ENCODE measurements at regions not wholly inside any gene's neighbourhood (a gene's known extent, or its start where the extent isn't known, plus 50 kb on each side); places are given as distances from the start of the nearest gene placed in this dataset.
"Not testable (repeated sequence)": the region's sequence is repeated elsewhere in the genome, so short reads cannot be mapped to it uniquely, and the experiment has no call there.

DNA sequence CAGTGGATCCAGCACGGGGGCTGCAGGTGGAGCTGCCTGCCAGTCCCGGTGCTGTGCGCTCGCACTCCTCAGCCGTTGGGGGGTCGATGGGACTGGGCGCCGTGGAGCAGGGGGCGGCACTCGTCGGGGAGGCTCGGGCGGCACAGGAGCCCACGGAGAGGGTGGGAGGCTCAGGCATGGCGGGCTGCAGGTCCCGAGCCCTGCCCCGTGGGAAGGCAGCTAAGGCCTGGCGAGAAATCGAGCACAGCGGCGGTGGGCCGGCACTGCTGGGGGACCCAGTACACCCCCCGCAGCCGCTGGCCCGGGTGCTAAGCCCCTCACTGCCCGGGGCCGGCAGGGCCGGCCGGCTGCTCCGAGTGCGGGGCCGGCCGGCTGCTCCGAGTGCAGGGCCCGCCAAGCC lies 52.3 kb upstream of the MARK1 start:
- H3F3A ChIP-seq (ENCODE audit: insufficient read depth, low read depth); H3K36me3 ChIP-seq (ENCODE audit: low read depth); DNase-seq; BruUV-seq (replicated peaks); H4K20me1 ChIP-seq (ENCODE audit: insufficient read depth); H3K9me2 ChIP-seq (ENCODE audit: insufficient read depth); H3K79me2 ChIP-seq (ENCODE audit: low read depth); H3K27me3 ChIP-seq (ENCODE audit: insufficient read depth, low read depth); POLR2A ChIA-PET (ENCODE audit: unreplicated experiment); H3K27ac ChIP-seq; H3K9me3 ChIP-seq (ENCODE audit: insufficient read depth, low read depth); intact Hi-C loops (cut with micrococcal nuclease; ENCODE audit: unreplicated experiment); H3K4me2 ChIP-seq; H2AFZ ChIP-seq; H3K4me3 ChIP-seq; H3K4me1 ChIP-seq (replicated peaks; ENCODE audit: insufficient read depth): not testable (repeated sequence)
- CTCF ChIA-PET = interaction anchor here (0.6 kb wide), 1 partner anchor 17 kb away, joined by 5 read pairs; no protein-coding TSS in a partner anchor

DNA sequence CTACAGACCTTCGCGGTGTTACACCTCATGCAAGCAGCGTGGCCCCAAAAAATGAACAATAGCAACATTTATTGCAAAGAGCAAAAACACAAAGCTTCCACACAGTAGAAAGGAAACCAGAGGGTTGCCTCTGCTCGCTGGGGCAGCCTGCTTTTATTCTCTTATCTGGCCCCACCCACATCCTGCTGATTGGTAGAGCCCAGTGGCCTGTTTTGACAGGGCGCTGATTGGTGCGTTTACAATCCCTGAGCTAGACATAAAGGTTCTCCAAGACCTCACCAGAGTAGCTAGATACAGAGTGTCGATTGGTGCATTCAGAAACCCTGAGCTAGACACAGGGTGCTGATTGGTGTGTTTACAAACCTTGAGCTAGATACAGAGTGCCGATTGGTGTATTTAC lies 52.8 kb upstream of the MARK1 start:
- H3K4me2 ChIP-seq; CTCF ChIA-PET; H3K4me1 ChIP-seq (replicated peaks; ENCODE audit: insufficient read depth); H4K20me1 ChIP-seq (ENCODE audit: insufficient read depth); H3K36me3 ChIP-seq (ENCODE audit: low read depth); H3K79me2 ChIP-seq (ENCODE audit: low read depth); H3K9me3 ChIP-seq (ENCODE audit: insufficient read depth, low read depth); H3K4me3 ChIP-seq; H3K27me3 ChIP-seq (ENCODE audit: insufficient read depth, low read depth); DNase-seq; H3K9me2 ChIP-seq (ENCODE audit: insufficient read depth); H3K27ac ChIP-seq; H3F3A ChIP-seq (ENCODE audit: insufficient read depth, low read depth); BruUV-seq (replicated peaks); H2AFZ ChIP-seq; POLR2A ChIA-PET (ENCODE audit: unreplicated experiment); intact Hi-C loops (cut with micrococcal nuclease; ENCODE audit: unreplicated experiment): not testable (repeated sequence)

- Histone ChIP-seq H3K79me2 (ENCODE audit: low read depth) (no peaks in the 10 kb centered on the region), H3K27ac (no peak overlapping the region), H3K9me3 (ENCODE audit: insufficient read depth, low read depth) (no peaks in the 10 kb centered on the region), H2AFZ (no peak overlapping the region), H4K20me1 (ENCODE audit: insufficient read depth) (no peaks in the 10 kb centered on the region), H3K4me3 (no peak overlapping the region), H3K4me2 (no peak overlapping the region), H3F3A (ENCODE audit: insufficient read depth, low read depth) (no peaks in the 10 kb centered on the region), H3K9me2 (ENCODE audit: insufficient read depth) (peaks cover 4% of the 10 kb centered on the region; the same call in 1 of the 2 replicates), H3K4me1 (replicated peaks; ENCODE audit: insufficient read depth) (no peaks in the 10 kb centered on the region), H3K27me3 (ENCODE audit: insufficient read depth, low read depth) (no peaks in the 10 kb centered on the region), H3K36me3 (ENCODE audit: low read depth) (no peaks in the 10 kb centered on the region)
- no peak for TF ChIP-seq EZH2 (IDR thresholded peaks at IDR 0.05; ENCODE audit: low read depth)
- TF ChIP-seq, protein P1, sequence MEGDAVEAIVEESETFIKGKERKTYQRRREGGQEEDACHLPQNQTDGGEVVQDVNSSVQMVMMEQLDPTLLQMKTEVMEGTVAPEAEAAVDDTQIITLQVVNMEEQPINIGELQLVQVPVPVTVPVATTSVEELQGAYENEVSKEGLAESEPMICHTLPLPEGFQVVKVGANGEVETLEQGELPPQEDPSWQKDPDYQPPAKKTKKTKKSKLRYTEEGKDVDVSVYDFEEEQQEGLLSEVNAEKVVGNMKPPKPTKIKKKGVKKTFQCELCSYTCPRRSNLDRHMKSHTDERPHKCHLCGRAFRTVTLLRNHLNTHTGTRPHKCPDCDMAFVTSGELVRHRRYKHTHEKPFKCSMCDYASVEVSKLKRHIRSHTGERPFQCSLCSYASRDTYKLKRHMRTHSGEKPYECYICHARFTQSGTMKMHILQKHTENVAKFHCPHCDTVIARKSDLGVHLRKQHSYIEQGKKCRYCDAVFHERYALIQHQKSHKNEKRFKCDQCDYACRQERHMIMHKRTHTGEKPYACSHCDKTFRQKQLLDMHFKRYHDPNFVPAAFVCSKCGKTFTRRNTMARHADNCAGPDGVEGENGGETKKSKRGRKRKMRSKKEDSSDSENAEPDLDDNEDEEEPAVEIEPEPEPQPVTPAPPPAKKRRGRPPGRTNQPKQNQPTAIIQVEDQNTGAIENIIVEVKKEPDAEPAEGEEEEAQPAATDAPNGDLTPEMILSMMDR (conservative IDR thresholded peaks at IDR 0.05) = no peak
- DNase-seq = no peak
- ChIA-PET CTCF (interaction anchor here (1.1 kb wide), 1 partner anchor 176 kb away, joined by 3 read pairs; no protein-coding TSS in a partner anchor), POLR2A (ENCODE audit: unreplicated experiment) (no interaction called here)
- intact Hi-C loops (cut with micrococcal nuclease; ENCODE audit: unreplicated experiment) = no loop called here
- BruUV-seq (replicated peaks) = no TSS peak
Measured at GRCh38 chr1:220473440-220473839, 54.5 kb upstream of the MARK1 start.

- peak in 1 of 2 experiments; percentile 67 for DNase-seq
- no peak for TF ChIP-seq EZH2 (IDR thresholded peaks at IDR 0.05; ENCODE audit: low read depth)
- TF ChIP-seq, protein P1 (conservative IDR thresholded peaks at IDR 0.05) = no peak; the same call in 1 of the 2 replicates
- ChIA-PET CTCF (interaction anchor here (0.6 to 1.2 kb wide), 3 partner anchors 59 to 290 kb away, joined by 3 to 9 read pairs (median 3); no protein-coding TSS in a partner anchor), POLR2A (ENCODE audit: unreplicated experiment) (interaction anchor here (0.6 kb wide), 2 partner anchors 86 to 351 kb away, joined by 4 read pairs; no protein-coding TSS in a partner anchor)
- no peaks in the 10 kb centered on the region for H3K4me1 ChIP-seq (replicated peaks; ENCODE audit: insufficient read depth)
- no peaks in the 10 kb centered on the region for H3K9me3 ChIP-seq (ENCODE audit: insufficient read depth, low read depth)
- intact Hi-C loops (cut with micrococcal nuclease; ENCODE audit: unreplicated experiment) = loop anchor here (1.0 kb wide), 1 partner anchor 166 kb away; no protein-coding TSS in a partner anchor
- no peaks in the 10 kb centered on the region for H4K20me1 ChIP-seq (ENCODE audit: insufficient read depth)
- peak overlapping the region; percentile 75; the same call in 1 of the 2 replicates for H2AFZ ChIP-seq
- H3K27me3 ChIP-seq (ENCODE audit: insufficient read depth, low read depth) = no peaks in the 10 kb centered on the region
- no peaks in the 10 kb centered on the region for H3K79me2 ChIP-seq (ENCODE audit: low read depth)
- no peak overlapping the region for H3K27ac ChIP-seq
- H3K4me2 ChIP-seq = peak overlapping the region; percentile 27; the same call in 1 of the 2 replicates
- no peaks in the 10 kb centered on the region for H3K36me3 ChIP-seq (ENCODE audit: low read depth)
- no TSS peak for BruUV-seq (replicated peaks)
- H3F3A ChIP-seq (ENCODE audit: insufficient read depth, low read depth) = no peaks in the 10 kb centered on the region
- H3K9me2 ChIP-seq (ENCODE audit: insufficient read depth) = no peaks in the 10 kb centered on the region
- no peak overlapping the region for H3K4me3 ChIP-seq
Measured at GRCh38 chr1:220462752-220463151, 65.2 kb upstream of the MARK1 start.

All from PC-9 (cell line).